ENCODE measurements at regions not wholly inside any gene's neighbourhood (a gene's known extent, or its start where the extent isn't known, plus 50 kb on each side); places are given as distances from the start of the nearest gene placed in this dataset.

- TF ChIP-seq CTCF (IDR thresholded peaks at IDR 0.05): no peak
- no peak for TF ChIP-seq ZNF121 (CRISPR knock-in tag; IDR thresholded peaks at IDR 0.05)
- TF ChIP-seq E2F1 (CRISPR knock-in tag; IDR thresholded peaks at IDR 0.05): no peak
- TF ChIP-seq ELF4 (CRISPR knock-in tag; IDR thresholded peaks at IDR 0.05; ENCODE audit: low read depth): no peak
- TF ChIP-seq, protein P1, sequence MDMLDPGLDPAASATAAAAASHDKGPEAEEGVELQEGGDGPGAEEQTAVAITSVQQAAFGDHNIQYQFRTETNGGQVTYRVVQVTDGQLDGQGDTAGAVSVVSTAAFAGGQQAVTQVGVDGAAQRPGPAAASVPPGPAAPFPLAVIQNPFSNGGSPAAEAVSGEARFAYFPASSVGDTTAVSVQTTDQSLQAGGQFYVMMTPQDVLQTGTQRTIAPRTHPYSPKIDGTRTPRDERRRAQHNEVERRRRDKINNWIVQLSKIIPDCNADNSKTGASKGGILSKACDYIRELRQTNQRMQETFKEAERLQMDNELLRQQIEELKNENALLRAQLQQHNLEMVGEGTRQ (CRISPR knock-in tag; IDR thresholded peaks at IDR 0.05): no peak
- no peak for TF ChIP-seq CREM (CRISPR knock-in tag; IDR thresholded peaks at IDR 0.05)
- no peak for TF ChIP-seq PRRX2 (CRISPR knock-in tag; IDR thresholded peaks at IDR 0.05)
- TF ChIP-seq TEAD4 (CRISPR knock-in tag; IDR thresholded peaks at IDR 0.05): no peak
- TF ChIP-seq PREB (CRISPR knock-in tag; IDR thresholded peaks at IDR 0.05; ENCODE audit: borderline replicate concordance): no peak
These were observed 127.3 kb upstream of the MON1B start for GRCh38 chr16:77063676-77064016.

All from WTC11 (cell line).